Immature natural killer cell (primary cell): ENCODE measurements at regions not wholly inside any gene's neighbourhood (a gene's known extent, or its start where the extent isn't known, plus 50 kb on each side); places are given as distances from the start of the nearest gene placed in this dataset.
"Not testable (repeated sequence)": the region's sequence is repeated elsewhere in the genome, so short reads cannot be mapped to it uniquely, and the experiment has no call there.

Source experiments
- DNase-seq, 3 donors: peaks; one replicate each; pipeline ENCODE4 v3.0.0; 2022; ENCODE audit warnings: mixed read lengths in 1 of 3
- H3K27ac Mint-ChIP-seq, 6 donors: one replicate each; pipeline ENCODE4 v1.8.0; 2020; ENCODE audit warnings: mixed read lengths in 6 of 6, mild to moderate bottlenecking in 5 of 6, inconsistent platforms in 4 of 6, moderate library complexity in 3 of 6
- H3K27me3 Mint-ChIP-seq, 3 donors: one replicate each; pipeline ENCODE4 v1.8.0; 2020 to 2021; ENCODE audit warnings: low read depth in 3 of 3, mild to moderate bottlenecking in 3 of 3, mixed read lengths in 3 of 3, moderate library complexity in 3 of 3, inconsistent platforms in 1 of 3
- H3K36me3 Mint-ChIP-seq, 3 donors: one replicate each; pipeline ENCODE4 v1.8.0; 2020; ENCODE audit warnings: mixed read lengths in 3 of 3, inconsistent platforms in 2 of 3, mild to moderate bottlenecking in 2 of 3
- H3K4me1 Mint-ChIP-seq, 2 donors: one replicate each; pipeline ENCODE4 v1.8.0; 2020; ENCODE audit warnings: inconsistent platforms in 2 of 2, mild to moderate bottlenecking in 2 of 2, mixed read lengths in 2 of 2, moderate library complexity in 1 of 2
- H3K4me3 Mint-ChIP-seq, 5 donors: one replicate each; pipeline ENCODE4 v1.8.0; 2020; ENCODE audit warnings: mild to moderate bottlenecking in 5 of 5, mixed read lengths in 5 of 5, inconsistent platforms in 3 of 5, moderate library complexity in 3 of 5
- H3K9me3 Mint-ChIP-seq, 6 donors: one replicate each; pipeline ENCODE4 v1.8.0; 2020; ENCODE audit warnings: mild to moderate bottlenecking in 6 of 6, mixed read lengths in 6 of 6, inconsistent platforms in 4 of 6, moderate library complexity in 3 of 6

- Mint-ChIP-seq H3K27me3 (no peaks in the 10 kb centered on the region), H3K36me3 (no peaks in the 10 kb centered on the region), H3K27ac (no peak overlapping the region), H3K9me3 (peaks cover 0 to 6% (median 2%) of the 10 kb centered on the region in 6 donors), H3K4me3 (no peak overlapping the region), H3K4me1 (no peaks in the 10 kb centered on the region)
- DNase-seq = no peak
Observed at GRCh38 chr6:81049425-81050042, 702.9 kb downstream of the TENT5A start.

DNA sequence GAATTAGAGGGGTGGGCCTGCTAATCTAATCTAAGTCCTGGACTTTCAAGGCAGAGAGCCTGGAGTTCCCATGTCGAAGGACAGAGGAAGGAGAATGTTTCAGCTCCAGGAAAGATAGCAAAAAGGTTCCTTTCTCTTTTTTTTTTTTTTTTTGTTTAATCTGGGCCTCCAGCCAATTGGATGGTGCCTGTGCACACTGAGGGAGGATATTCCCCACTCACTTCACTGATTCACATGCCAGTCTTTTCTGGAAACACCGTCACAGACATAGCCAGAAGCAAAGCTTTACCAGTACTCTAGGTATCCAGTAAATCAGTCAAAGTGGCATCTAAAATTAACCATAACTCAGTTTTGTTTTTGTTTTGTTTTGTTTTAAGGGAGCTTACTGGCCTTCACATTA is 721.1 kb downstream of the TENT5A start:
- peaks cover 3 to 14% (median 5%) of the 10 kb centered on the region in 6 donors for H3K9me3 Mint-ChIP-seq
- H3K4me3 Mint-ChIP-seq = no peak overlapping the region
- no peaks in the 10 kb centered on the region for H3K36me3 Mint-ChIP-seq
- DNase-seq = no peak
- H3K27me3 Mint-ChIP-seq = peaks cover 0 to 2% (median 0%) of the 10 kb centered on the region in 3 donors
- no peaks in the 10 kb centered on the region for H3K4me1 Mint-ChIP-seq
- H3K27ac Mint-ChIP-seq = no peak overlapping the region

DNA sequence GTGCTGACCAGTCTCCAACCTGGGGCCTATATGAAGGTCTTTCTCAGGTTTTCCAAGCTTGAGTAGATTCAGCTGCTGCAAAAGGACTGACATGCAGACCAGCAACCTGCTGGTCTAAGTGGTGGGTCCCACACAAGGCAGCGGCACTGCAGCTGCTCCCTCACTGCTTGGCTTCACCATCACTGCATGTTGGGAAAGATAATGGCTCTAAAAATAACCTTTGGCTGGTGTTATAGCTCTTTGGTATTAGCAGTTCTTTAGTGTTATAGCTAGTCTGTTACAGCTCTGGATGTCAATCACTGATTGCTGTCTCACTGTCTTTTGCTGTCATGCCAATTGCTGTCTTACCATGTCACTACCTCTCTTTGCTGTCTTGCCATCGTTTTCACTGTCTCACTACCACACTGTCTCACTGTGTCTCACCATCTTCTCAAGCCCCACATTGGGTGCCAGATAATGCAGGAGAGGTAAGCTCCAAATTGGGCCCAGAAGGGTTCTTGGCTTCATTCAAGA is 726.4 kb downstream of the TENT5A start:
- Mint-ChIP-seq H3K27ac (no peak overlapping the region), H3K4me3 (no peak overlapping the region), H3K9me3 (peaks cover 4 to 15% (median 8%) of the 10 kb centered on the region in 6 donors), H3K4me1 (no peaks in the 10 kb centered on the region), H3K27me3 (peaks cover 0 to 4% (median 0%) of the 10 kb centered on the region in 3 donors), H3K36me3 (no peaks in the 10 kb centered on the region)
- no peak for DNase-seq

GRCh38 chr6:81023709-81024108 is 728.8 kb downstream of the TENT5A start:
- H3K36me3 Mint-ChIP-seq = no peaks in the 10 kb centered on the region
- H3K9me3 Mint-ChIP-seq = peaks cover 7 to 33% (median 10%) of the 10 kb centered on the region in 6 donors
- H3K4me1 Mint-ChIP-seq = no peaks in the 10 kb centered on the region
- no peak for DNase-seq
- no peak overlapping the region for H3K27ac Mint-ChIP-seq
- H3K4me3 Mint-ChIP-seq = no peak overlapping the region
- H3K27me3 Mint-ChIP-seq = peaks cover 0 to 4% (median 0%) of the 10 kb centered on the region in 3 donors

GRCh38 chr6:81023007-81023582 is 729.4 kb downstream of the TENT5A start:
- no peak for DNase-seq
- Mint-ChIP-seq H3K4me3 (no peak overlapping the region), H3K27ac (no peak overlapping the region), H3K36me3 (no peaks in the 10 kb centered on the region), H3K9me3 (peaks cover 7 to 33% (median 12%) of the 10 kb centered on the region in 6 donors), H3K27me3 (peaks cover 0 to 4% (median under 1%) of the 10 kb centered on the region in 3 donors), H3K4me1 (no peaks in the 10 kb centered on the region)

DNA sequence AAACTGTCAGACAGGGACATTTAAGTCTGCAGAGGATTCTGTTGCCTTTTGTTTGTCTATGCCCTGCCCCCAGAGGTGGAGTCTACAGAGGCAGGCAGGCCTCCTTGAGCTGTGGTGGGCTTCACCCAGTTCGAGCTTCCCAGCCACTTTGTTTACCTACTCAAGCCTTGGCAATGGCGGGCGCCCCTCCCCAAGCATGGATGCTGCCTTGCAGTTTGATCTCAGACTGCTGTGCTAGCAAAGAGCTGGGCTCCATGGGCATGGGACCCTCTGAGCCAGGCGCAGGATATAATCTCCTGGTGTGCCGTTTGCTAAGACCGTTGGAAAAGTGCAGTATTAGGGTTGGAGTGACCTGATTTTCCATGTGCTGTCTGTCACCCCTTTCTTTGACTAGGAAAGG is 734.9 kb downstream of the TENT5A start:
- H3K9me3 Mint-ChIP-seq = peaks cover 6 to 31% (median 16%) of the 10 kb centered on the region in 6 donors
- H3K4me1 Mint-ChIP-seq, H3K27me3 Mint-ChIP-seq, H3K36me3 Mint-ChIP-seq, DNase-seq, H3K4me3 Mint-ChIP-seq, H3K27ac Mint-ChIP-seq: not testable (repeated sequence)

DNA sequence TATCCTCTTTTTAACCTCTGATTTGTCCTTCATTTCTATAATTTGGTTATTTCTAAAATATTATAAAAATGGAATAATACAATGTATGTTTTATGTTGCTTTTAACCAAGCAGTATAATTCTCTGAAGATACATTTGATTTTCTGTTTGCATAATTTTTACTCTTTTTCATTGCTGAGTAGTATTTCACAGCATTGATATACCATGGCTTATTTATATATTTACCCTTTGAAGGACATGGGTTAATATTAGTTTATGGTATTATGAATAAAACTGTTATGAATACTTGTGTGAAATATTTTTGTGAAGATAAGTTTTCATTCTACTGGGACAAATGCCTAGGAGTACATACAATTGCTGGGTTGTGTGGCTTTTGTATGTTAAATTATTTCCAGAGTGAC is 748.6 kb downstream of the TENT5A start:
- no peak for DNase-seq
- H3K4me1 Mint-ChIP-seq = no peaks in the 10 kb centered on the region

GRCh38 chr6:81003156-81003555 is 749.3 kb downstream of the TENT5A start:
- no peak overlapping the region for H3K4me3 Mint-ChIP-seq
- no peak overlapping the region for H3K27ac Mint-ChIP-seq
- peaks cover 5 to 15% (median 8%) of the 10 kb centered on the region in 6 donors for H3K9me3 Mint-ChIP-seq
- DNase-seq = no peak
- H3K4me1 Mint-ChIP-seq = no peaks in the 10 kb centered on the region
- peaks cover 0 to 3% (median 0%) of the 10 kb centered on the region in 3 donors for H3K27me3 Mint-ChIP-seq
- H3K36me3 Mint-ChIP-seq = no peaks in the 10 kb centered on the region

More for the DNA sequence above, 748.6 kb downstream of the TENT5A start:
- H3K36me3 Mint-ChIP-seq = no peaks in the 10 kb centered on the region
- peaks cover 0 to 3% (median 0%) of the 10 kb centered on the region in 3 donors for H3K27me3 Mint-ChIP-seq
- H3K9me3 Mint-ChIP-seq = peaks cover 5 to 21% (median 10%) of the 10 kb centered on the region in 6 donors
- H3K27ac Mint-ChIP-seq = no peak overlapping the region
- H3K4me3 Mint-ChIP-seq = no peak overlapping the region

DNA sequence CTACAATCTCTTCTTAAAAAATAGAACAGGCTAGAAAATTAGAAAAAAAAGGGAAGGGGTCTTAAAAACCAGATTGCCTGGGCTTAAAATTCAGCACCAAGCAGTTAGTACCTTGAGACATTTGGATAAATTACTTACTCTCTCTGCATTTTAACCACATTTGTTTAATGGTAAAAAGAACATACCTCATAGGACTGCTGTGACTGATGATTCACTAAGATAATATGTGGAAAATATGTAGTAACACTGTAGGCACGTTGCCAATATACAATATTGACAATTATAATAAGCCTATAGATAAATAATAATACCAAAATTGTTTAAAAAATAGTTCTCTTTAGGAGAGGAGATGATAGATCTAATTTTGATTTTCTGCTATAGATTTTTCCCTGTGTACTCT is 750.4 kb downstream of the TENT5A start:
- Mint-ChIP-seq H3K4me3 (no peak overlapping the region), H3K9me3 (peaks cover 5 to 15% (median 8%) of the 10 kb centered on the region in 6 donors), H3K27ac (no peak overlapping the region), H3K4me1 (no peaks in the 10 kb centered on the region), H3K36me3 (no peaks in the 10 kb centered on the region), H3K27me3 (peaks cover 0 to 3% (median 0%) of the 10 kb centered on the region in 3 donors)
- no peak for DNase-seq

GRCh38 chr6:80991316-80991715 is 761.2 kb downstream of the TENT5A start:
- Mint-ChIP-seq H3K9me3 (peaks cover 8 to 29% (median 11%) of the 10 kb centered on the region in 6 donors), H3K36me3 (peaks cover 0 to 3% (median 0%) of the 10 kb centered on the region in 3 donors), H3K4me1 (no peaks in the 10 kb centered on the region), H3K27me3 (peaks cover 0 to 2% (median 0%) of the 10 kb centered on the region in 3 donors), H3K27ac (no peak overlapping the region), H3K4me3 (no peak overlapping the region)
- DNase-seq = no peak

GRCh38 chr6:80988892-80989291 is 763.6 kb downstream of the TENT5A start:
- Mint-ChIP-seq H3K4me3 (no peak overlapping the region), H3K36me3 (peaks cover 0 to 3% (median 0%) of the 10 kb centered on the region in 3 donors), H3K27ac (no peak overlapping the region), H3K27me3 (peaks cover 0 to 2% (median 0%) of the 10 kb centered on the region in 3 donors), H3K9me3 (peaks cover 3 to 25% (median 7%) of the 10 kb centered on the region in 6 donors), H3K4me1 (no peaks in the 10 kb centered on the region)
- DNase-seq = no peak

GRCh38 chr6:80988286-80988685 is 764.2 kb downstream of the TENT5A start:
- Mint-ChIP-seq H3K27me3 (peaks cover 0 to 2% (median 0%) of the 10 kb centered on the region in 3 donors), H3K4me3 (no peak overlapping the region), H3K36me3 (peaks cover 0 to 3% (median 0%) of the 10 kb centered on the region in 3 donors), H3K4me1 (no peaks in the 10 kb centered on the region), H3K27ac (no peak overlapping the region), H3K9me3 (peaks cover 6 to 31% (median 10%) of the 10 kb centered on the region in 6 donors)
- DNase-seq = no peak

- H3K27ac Mint-ChIP-seq, DNase-seq, H3K4me3 Mint-ChIP-seq, H3K27me3 Mint-ChIP-seq, H3K4me1 Mint-ChIP-seq, H3K36me3 Mint-ChIP-seq: not testable (repeated sequence)
- H3K9me3 Mint-ChIP-seq = peaks cover 0 to 24% (median 8%) of the 10 kb centered on the region in 6 donors
Observed at GRCh38 chr6:80981226-80981625, 771.3 kb downstream of the TENT5A start.

GRCh38 chr6:80976336-80976735 is 776.1 kb downstream of the TENT5A start:
- H3K27ac Mint-ChIP-seq = no peak overlapping the region
- H3K4me1 Mint-ChIP-seq = no peaks in the 10 kb centered on the region
- peaks cover 0 to 1% (median 0%) of the 10 kb centered on the region in 3 donors for H3K27me3 Mint-ChIP-seq

More at GRCh38 chr6:80976336-80976735, 776.1 kb downstream of the TENT5A start:
- no peak for DNase-seq
- Mint-ChIP-seq H3K9me3 (peaks cover 0 to 30% (median 7%) of the 10 kb centered on the region in 6 donors), H3K4me3 (no peak overlapping the region), H3K36me3 (peaks cover 0 to 4% (median 0%) of the 10 kb centered on the region in 3 donors)
